ENCODE measurements at regions not wholly inside any gene's neighbourhood (a gene's known extent, or its start where the extent isn't known, plus 50 kb on each side); places are given as distances from the start of the nearest gene placed in this dataset.

DNA sequence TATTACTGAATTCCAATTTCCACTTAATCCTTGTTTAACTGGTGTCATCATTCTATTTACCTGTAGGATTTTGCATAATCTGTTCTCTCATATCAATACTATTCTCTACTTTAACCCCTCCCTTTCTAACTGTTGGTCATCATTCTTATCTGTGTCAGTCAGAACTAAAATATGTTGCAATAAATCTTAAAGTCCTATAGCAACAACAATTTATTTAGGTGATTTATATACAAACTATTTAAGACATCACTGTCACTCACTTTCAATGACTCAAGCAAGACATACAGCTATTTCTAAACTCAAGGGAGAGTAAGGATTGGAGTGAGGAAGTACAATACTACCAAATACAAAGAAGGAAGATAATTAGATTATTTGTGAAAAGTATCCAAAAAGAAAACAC, 740.4 kb downstream of the DSC3 start:
- H3K4me2 ChIP-seq (ENCODE audit: insufficient read depth, low read length): no peak overlapping the region
- H3K27ac ChIP-seq (ENCODE audit: low read length): no peak overlapping the region
- H3K4me1 ChIP-seq (ENCODE audit: insufficient read depth, low read length): no peaks in the 10 kb centered on the region
- no peak overlapping the region for H2AFZ ChIP-seq (ENCODE audit: low read depth, low read length)
- ATAC-seq (ENCODE audit: insufficient read depth, low read depth) (no peak), DNase-seq (no peak)
- no peaks in the 10 kb centered on the region for H3K79me2 ChIP-seq (ENCODE audit: insufficient read depth, low read length)
- no peak for TF ChIP-seq EZH2 (IDR thresholded peaks at IDR 0.05; ENCODE audit: borderline replicate concordance, low read depth, low read length, severe bottlenecking)
- TF ChIP-seq, protein P1, sequence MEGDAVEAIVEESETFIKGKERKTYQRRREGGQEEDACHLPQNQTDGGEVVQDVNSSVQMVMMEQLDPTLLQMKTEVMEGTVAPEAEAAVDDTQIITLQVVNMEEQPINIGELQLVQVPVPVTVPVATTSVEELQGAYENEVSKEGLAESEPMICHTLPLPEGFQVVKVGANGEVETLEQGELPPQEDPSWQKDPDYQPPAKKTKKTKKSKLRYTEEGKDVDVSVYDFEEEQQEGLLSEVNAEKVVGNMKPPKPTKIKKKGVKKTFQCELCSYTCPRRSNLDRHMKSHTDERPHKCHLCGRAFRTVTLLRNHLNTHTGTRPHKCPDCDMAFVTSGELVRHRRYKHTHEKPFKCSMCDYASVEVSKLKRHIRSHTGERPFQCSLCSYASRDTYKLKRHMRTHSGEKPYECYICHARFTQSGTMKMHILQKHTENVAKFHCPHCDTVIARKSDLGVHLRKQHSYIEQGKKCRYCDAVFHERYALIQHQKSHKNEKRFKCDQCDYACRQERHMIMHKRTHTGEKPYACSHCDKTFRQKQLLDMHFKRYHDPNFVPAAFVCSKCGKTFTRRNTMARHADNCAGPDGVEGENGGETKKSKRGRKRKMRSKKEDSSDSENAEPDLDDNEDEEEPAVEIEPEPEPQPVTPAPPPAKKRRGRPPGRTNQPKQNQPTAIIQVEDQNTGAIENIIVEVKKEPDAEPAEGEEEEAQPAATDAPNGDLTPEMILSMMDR (IDR thresholded peaks at IDR 0.05; ENCODE audit: borderline replicate concordance, extremely low read depth, low read length, poor library complexity, severe bottlenecking): no peak
- H4K20me1 ChIP-seq (ENCODE audit: insufficient read depth, low read length): no peaks in the 10 kb centered on the region
- H3K9me3 ChIP-seq (ENCODE audit: insufficient read depth, low read length, severe bottlenecking): no peaks in the 10 kb centered on the region
- no peak overlapping the region for H3K9ac ChIP-seq (ENCODE audit: low read depth, low read length)
- H3K36me3 ChIP-seq (ENCODE audit: insufficient read depth, low read length): no peaks in the 10 kb centered on the region
- no peaks in the 10 kb centered on the region for H3K27me3 ChIP-seq (ENCODE audit: insufficient read depth, low read length, poor library complexity)
- H3K4me3 ChIP-seq (ENCODE audit: low read depth in 1 of 2, low read length in 2 of 2): no peak overlapping the region

DNA sequence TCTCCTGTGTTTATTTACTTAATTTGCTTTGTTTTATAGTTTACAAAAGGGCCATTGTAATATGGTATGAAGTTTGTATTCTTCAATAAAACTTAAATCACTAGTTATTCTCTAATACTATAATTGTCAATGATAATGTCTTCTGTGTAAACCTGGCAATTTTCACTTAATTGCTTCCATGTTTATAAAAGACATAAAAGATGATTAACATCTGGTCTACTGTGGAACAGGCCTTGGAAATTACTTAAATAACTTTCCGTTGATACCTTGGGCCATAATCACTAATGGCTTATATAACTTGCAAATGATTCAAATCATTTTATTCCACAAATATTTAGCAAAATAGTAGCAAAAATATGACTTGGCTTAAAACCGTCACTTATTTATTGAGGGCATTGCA, 743.8 kb downstream of the DSC3 start:
- H3K27me3 ChIP-seq (ENCODE audit: insufficient read depth, low read length, poor library complexity): no peaks in the 10 kb centered on the region
- H3K79me2 ChIP-seq (ENCODE audit: insufficient read depth, low read length): no peaks in the 10 kb centered on the region
- no peak overlapping the region for H3K4me2 ChIP-seq (ENCODE audit: insufficient read depth, low read length)
- H2AFZ ChIP-seq (ENCODE audit: low read depth, low read length): no peak overlapping the region
- ATAC-seq (ENCODE audit: insufficient read depth, low read depth) (no peak), DNase-seq (no peak)
- TF ChIP-seq, protein P1 (IDR thresholded peaks at IDR 0.05; ENCODE audit: borderline replicate concordance, extremely low read depth, low read length, poor library complexity, severe bottlenecking): no peak
- TF ChIP-seq EZH2 (IDR thresholded peaks at IDR 0.05; ENCODE audit: borderline replicate concordance, low read depth, low read length, severe bottlenecking): no peak
- H3K4me3 ChIP-seq (ENCODE audit: low read depth in 1 of 2, low read length in 2 of 2): no peak overlapping the region
- H4K20me1 ChIP-seq (ENCODE audit: insufficient read depth, low read length): no peaks in the 10 kb centered on the region
- H3K36me3 ChIP-seq (ENCODE audit: insufficient read depth, low read length): no peaks in the 10 kb centered on the region
- no peak overlapping the region for H3K9ac ChIP-seq (ENCODE audit: low read depth, low read length)
- no peaks in the 10 kb centered on the region for H3K4me1 ChIP-seq (ENCODE audit: insufficient read depth, low read length)
- H3K27ac ChIP-seq (ENCODE audit: low read length): no peak overlapping the region
- H3K9me3 ChIP-seq (ENCODE audit: insufficient read depth, low read length, severe bottlenecking): no peaks in the 10 kb centered on the region

DNA sequence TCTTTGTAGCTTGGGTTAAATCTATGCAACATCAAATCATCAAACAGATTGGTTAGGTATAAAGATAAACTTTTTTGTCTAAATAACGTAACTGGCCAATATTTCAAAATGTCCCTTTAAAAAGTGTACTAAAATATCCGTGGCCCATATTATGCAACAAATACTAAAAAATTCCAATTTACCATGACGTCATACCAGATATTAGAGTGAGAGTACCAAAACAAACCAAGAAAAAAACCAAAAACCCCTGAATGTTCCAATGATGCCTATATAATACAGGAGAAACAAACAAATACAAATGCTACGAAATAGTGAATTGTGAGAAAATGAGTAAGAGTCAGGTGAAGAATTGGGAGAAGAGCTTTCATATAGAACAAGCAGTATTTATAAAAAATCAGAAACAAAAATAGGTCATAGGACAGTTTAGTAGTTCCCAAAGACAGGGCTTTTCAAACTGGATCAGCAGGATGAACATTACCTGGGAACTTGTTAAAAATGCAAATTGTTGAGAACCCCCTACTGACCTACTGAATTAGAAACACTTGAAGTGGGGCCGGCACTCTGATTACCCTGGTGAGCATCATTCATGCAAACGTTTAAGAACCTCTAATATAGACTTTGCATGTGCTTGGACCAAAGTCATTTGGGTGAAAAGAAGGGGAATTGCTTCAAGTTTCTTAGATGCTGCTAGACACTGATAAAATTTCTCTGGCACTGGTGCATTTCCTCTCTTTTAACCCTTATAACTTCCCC, 753.7 kb downstream of the DSC3 start:
- no peak for ATAC-seq (ENCODE audit: insufficient read depth, low read depth)
- H3K4me3 ChIP-seq (ENCODE audit: low read depth in 1 of 2, low read length in 2 of 2): no peak overlapping the region
- no peaks in the 10 kb centered on the region for H3K4me1 ChIP-seq (ENCODE audit: insufficient read depth, low read length)
- no peaks in the 10 kb centered on the region for H3K9me3 ChIP-seq (ENCODE audit: insufficient read depth, low read length, severe bottlenecking)
- H3K27ac ChIP-seq (ENCODE audit: low read length): no peak overlapping the region
- TF ChIP-seq EZH2 (IDR thresholded peaks at IDR 0.05; ENCODE audit: borderline replicate concordance, low read depth, low read length, severe bottlenecking): no peak
- TF ChIP-seq, protein P1 (IDR thresholded peaks at IDR 0.05; ENCODE audit: borderline replicate concordance, extremely low read depth, low read length, poor library complexity, severe bottlenecking): no peak
- H4K20me1 ChIP-seq (ENCODE audit: insufficient read depth, low read length): no peaks in the 10 kb centered on the region
- no peaks in the 10 kb centered on the region for H3K27me3 ChIP-seq (ENCODE audit: insufficient read depth, low read length, poor library complexity)
- H3K4me2 ChIP-seq (ENCODE audit: insufficient read depth, low read length): no peak overlapping the region
- H3K79me2 ChIP-seq (ENCODE audit: insufficient read depth, low read length): no peaks in the 10 kb centered on the region
- no peak overlapping the region for H2AFZ ChIP-seq (ENCODE audit: low read depth, low read length)
- no peak overlapping the region for H3K9ac ChIP-seq (ENCODE audit: low read depth, low read length)
- no peak for DNase-seq
- H3K36me3 ChIP-seq (ENCODE audit: insufficient read depth, low read length): no peaks in the 10 kb centered on the region
